ENCODE measurements at regions not wholly inside any gene's neighbourhood (a gene's known extent, or its start where the extent isn't known, plus 50 kb on each side); places are given as distances from the start of the nearest gene placed in this dataset.
"Not testable (repeated sequence)": the region's sequence is repeated elsewhere in the genome, so short reads cannot be mapped to it uniquely, and the experiment has no call there.

- Histone ChIP-seq H3K27ac (no peak overlapping the region), H3K4me3 (no peak overlapping the region), H3K4me1 (ENCODE audit: insufficient read depth) (peaks cover 16% of the 10 kb centered on the region), H3K4me2 (ENCODE audit: unreplicated experiment) (no peak overlapping the region), H4K20me1 (ENCODE audit: insufficient read depth) (no peaks in the 10 kb centered on the region), H2AFZ (no peak overlapping the region), H3K79me2 (ENCODE audit: insufficient read depth) (no peaks in the 10 kb centered on the region), H3K36me3 (ENCODE audit: low read depth) (no peaks in the 10 kb centered on the region), H3K9me2 (ENCODE audit: insufficient read depth) (no peaks in the 10 kb centered on the region), H3F3A (ENCODE audit: insufficient read depth) (peaks cover 13% of the 10 kb centered on the region), H3K9ac (no peak overlapping the region), H3K27me3 (replicated peaks; ENCODE audit: insufficient read depth) (no peaks in the 10 kb centered on the region), H3K9me3 (ENCODE audit: low read depth) (no peaks in the 10 kb centered on the region)
- no peak for TF ChIP-seq EZH2 (IDR thresholded peaks at IDR 0.05; ENCODE audit: insufficient read depth, poor library complexity, severe bottlenecking)
- TF ChIP-seq EZH2phosphoT487 (IDR thresholded peaks at IDR 0.05; ENCODE audit: insufficient read depth, low read depth), result no peak
- in situ Hi-C loops (cut with MboI), result no loop called here
- WGBS, 2 experiments (ENCODE audit: low coverage in 1 of 2, low lambda C conversion rate in 2 of 2, missing lambda C conversion rate in 2 of 2), result 94 to 100% methylated on average over 1 of the region's 1 CpG
- DNase-seq, result no peak
Observed at GRCh38 chr3:31100519-31100918, 206.1 kb upstream of the GADL1 start.

- H3K4me2 ChIP-seq (ENCODE audit: unreplicated experiment); H3K79me2 ChIP-seq (ENCODE audit: insufficient read depth); H4K20me1 ChIP-seq (ENCODE audit: insufficient read depth); H3K9me2 ChIP-seq (ENCODE audit: insufficient read depth); H3K9me3 ChIP-seq (ENCODE audit: low read depth); H3K27me3 ChIP-seq (replicated peaks; ENCODE audit: insufficient read depth); H3K36me3 ChIP-seq (ENCODE audit: low read depth); DNase-seq; H3K9ac ChIP-seq; H2AFZ ChIP-seq; H3K4me3 ChIP-seq; H3K27ac ChIP-seq; in situ Hi-C loops (cut with MboI): not testable (repeated sequence)
- 27 to 56% methylated on average over 1 of the region's 1 CpG for WGBS, 2 experiments (ENCODE audit: low coverage in 1 of 2, low lambda C conversion rate in 2 of 2, missing lambda C conversion rate in 2 of 2)
- peaks cover 23% of the 10 kb centered on the region for H3K4me1 ChIP-seq (ENCODE audit: insufficient read depth)
- H3F3A ChIP-seq (ENCODE audit: insufficient read depth), result peaks cover 20% of the 10 kb centered on the region
Observed at GRCh38 chr3:31101285-31101684, 206.8 kb upstream of the GADL1 start.

- Histone ChIP-seq H3K9ac (no peak overlapping the region), H4K20me1 (ENCODE audit: insufficient read depth) (no peaks in the 10 kb centered on the region), H3K27me3 (replicated peaks; ENCODE audit: insufficient read depth) (no peaks in the 10 kb centered on the region), H3K79me2 (ENCODE audit: insufficient read depth) (no peaks in the 10 kb centered on the region), H3K4me2 (ENCODE audit: unreplicated experiment) (no peak overlapping the region), H3K27ac (no peak overlapping the region), H3F3A (ENCODE audit: insufficient read depth) (peaks cover 26% of the 10 kb centered on the region), H3K9me3 (ENCODE audit: low read depth) (no peaks in the 10 kb centered on the region), H3K4me3 (no peak overlapping the region), H3K36me3 (ENCODE audit: low read depth) (no peaks in the 10 kb centered on the region), H2AFZ (no peak overlapping the region), H3K9me2 (ENCODE audit: insufficient read depth) (no peaks in the 10 kb centered on the region), H3K4me1 (ENCODE audit: insufficient read depth) (peaks cover 30% of the 10 kb centered on the region)
- no peak for DNase-seq
- 93 to 94% methylated on average over 8 of the region's 8 CpGs for WGBS, 2 experiments (ENCODE audit: low coverage in 1 of 2, low lambda C conversion rate in 2 of 2, missing lambda C conversion rate in 2 of 2)
- in situ Hi-C loops (cut with MboI), result no loop called here
- TF ChIP-seq EZH2 (IDR thresholded peaks at IDR 0.05; ENCODE audit: insufficient read depth, poor library complexity, severe bottlenecking) (no peak), EZH2phosphoT487 (IDR thresholded peaks at IDR 0.05; ENCODE audit: insufficient read depth, low read depth) (no peak)
Observed at GRCh38 chr3:31102196-31102879, 207.9 kb upstream of the GADL1 start.

GRCh38 chr3:31103181-31103580 lies 208.7 kb upstream of the GADL1 start:
- TF ChIP-seq EZH2 (IDR thresholded peaks at IDR 0.05; ENCODE audit: insufficient read depth, poor library complexity, severe bottlenecking) (no peak), EZH2phosphoT487 (IDR thresholded peaks at IDR 0.05; ENCODE audit: insufficient read depth, low read depth) (no peak)
- 92 to 96% methylated on average over 2 of the region's 2 CpGs for WGBS, 2 experiments (ENCODE audit: low coverage in 1 of 2, low lambda C conversion rate in 2 of 2, missing lambda C conversion rate in 2 of 2)
- Histone ChIP-seq H3K36me3 (ENCODE audit: low read depth) (no peaks in the 10 kb centered on the region), H3K4me2 (ENCODE audit: unreplicated experiment) (no peak overlapping the region), H3K79me2 (ENCODE audit: insufficient read depth) (no peaks in the 10 kb centered on the region), H2AFZ (no peak overlapping the region), H4K20me1 (ENCODE audit: insufficient read depth) (no peaks in the 10 kb centered on the region), H3F3A (ENCODE audit: insufficient read depth) (peaks cover 26% of the 10 kb centered on the region), H3K4me1 (ENCODE audit: insufficient read depth) (peaks cover 30% of the 10 kb centered on the region), H3K9ac (no peak overlapping the region), H3K27ac (no peak overlapping the region), H3K9me3 (ENCODE audit: low read depth) (no peaks in the 10 kb centered on the region), H3K4me3 (no peak overlapping the region), H3K9me2 (ENCODE audit: insufficient read depth) (no peaks in the 10 kb centered on the region), H3K27me3 (replicated peaks; ENCODE audit: insufficient read depth) (no peaks in the 10 kb centered on the region)
- DNase-seq, result no peak
- in situ Hi-C loops (cut with MboI), result no loop called here

All from GM23248 (cell line).